ENCODE measurements at regions not wholly inside any gene's neighbourhood (a gene's known extent, or its start where the extent isn't known, plus 50 kb on each side); places are given as distances from the start of the nearest gene placed in this dataset.

- intact Hi-C loops (cut with DNase I) = no loop called here
- DNase-seq = no peak
- no peaks in the 10 kb centered on the region for H3K27me3 ChIP-seq (ENCODE audit: low read depth)
- no peak overlapping the region for H3K4me3 ChIP-seq
- H3K4me1 ChIP-seq = no peaks in the 10 kb centered on the region
- no peaks in the 10 kb centered on the region for H3K9me3 ChIP-seq
- no peak for ATAC-seq
- H3K36me3 ChIP-seq = no peaks in the 10 kb centered on the region
- H3K27ac ChIP-seq = no peak overlapping the region
- no peak for TF ChIP-seq CTCF (IDR thresholded peaks at IDR 0.05)
Measured at GRCh38 chr11:80569832-80570231, 1129.0 kb upstream of the TENM4 start.

- TF ChIP-seq CTCF (IDR thresholded peaks at IDR 0.05) = no peak
- no peak for DNase-seq
- intact Hi-C loops (cut with DNase I) = no loop called here
- Histone ChIP-seq H3K27ac (no peak overlapping the region), H3K4me3 (no peak overlapping the region), H3K27me3 (ENCODE audit: low read depth) (no peaks in the 10 kb centered on the region), H3K36me3 (no peaks in the 10 kb centered on the region), H3K9me3 (no peaks in the 10 kb centered on the region), H3K4me1 (no peaks in the 10 kb centered on the region)
- no peak for ATAC-seq
Measured at GRCh38 chr11:80565231-80565630, 1124.4 kb upstream of the TENM4 start.

GRCh38 chr11:80562523-80563125 lies 1121.8 kb upstream of the TENM4 start:
- H3K4me3 ChIP-seq = no peak overlapping the region
- no peaks in the 10 kb centered on the region for H3K9me3 ChIP-seq
- no peak for TF ChIP-seq CTCF (IDR thresholded peaks at IDR 0.05)
- no peaks in the 10 kb centered on the region for H3K36me3 ChIP-seq
- no peaks in the 10 kb centered on the region for H3K4me1 ChIP-seq
- no peak overlapping the region for H3K27ac ChIP-seq
- intact Hi-C loops (cut with DNase I) = no loop called here
- DNase-seq (no peak), ATAC-seq (no peak)
- H3K27me3 ChIP-seq (ENCODE audit: low read depth) = no peaks in the 10 kb centered on the region

GRCh38 chr11:80559942-80560341 lies 1119.1 kb upstream of the TENM4 start:
- intact Hi-C loops (cut with DNase I) = no loop called here

GRCh38 chr11:80553565-80553964 lies 1112.7 kb upstream of the TENM4 start:
- no peak for TF ChIP-seq CTCF (IDR thresholded peaks at IDR 0.05)
- H3K27ac ChIP-seq = no peak overlapping the region
- no peaks in the 10 kb centered on the region for H3K36me3 ChIP-seq
- no peaks in the 10 kb centered on the region for H3K27me3 ChIP-seq (ENCODE audit: low read depth)
- ATAC-seq (no peak), DNase-seq (no peak)
- intact Hi-C loops (cut with DNase I) = no loop called here
- H3K4me1 ChIP-seq = no peaks in the 10 kb centered on the region
- H3K4me3 ChIP-seq = no peak overlapping the region
- no peaks in the 10 kb centered on the region for H3K9me3 ChIP-seq

More at GRCh38 chr11:80559942-80560341, 1119.1 kb upstream of the TENM4 start:
- TF ChIP-seq CTCF (IDR thresholded peaks at IDR 0.05) = no peak
- no peaks in the 10 kb centered on the region for H3K4me1 ChIP-seq
- H3K4me3 ChIP-seq = no peak overlapping the region
- ATAC-seq (no peak), DNase-seq (no peak)
- H3K27me3 ChIP-seq (ENCODE audit: low read depth) = no peaks in the 10 kb centered on the region
- no peak overlapping the region for H3K27ac ChIP-seq
- no peaks in the 10 kb centered on the region for H3K36me3 ChIP-seq
- H3K9me3 ChIP-seq = no peaks in the 10 kb centered on the region

Data from lower lobe of right lung (tissue), 2 donors.